ENCODE measurements at regions not wholly inside any gene's neighbourhood (a gene's known extent, or its start where the extent isn't known, plus 50 kb on each side); places are given as distances from the start of the nearest gene placed in this dataset.

- TF ChIP-seq GATA2 (IDR thresholded peaks at IDR 0.05; ENCODE audit: low read depth, low read length) (no peak), GATA3 (IDR thresholded peaks at IDR 0.05; ENCODE audit: low read depth, low read length) (no peak)
These were observed 187.6 kb downstream of the ADCYAP1 start for GRCh38 chr18:1092228-1092627.
